GM18861 (cell line): ENCODE measurements at regions not wholly inside any gene's neighbourhood (a gene's known extent, or its start where the extent isn't known, plus 50 kb on each side); places are given as distances from the start of the nearest gene placed in this dataset.

Experiments
- ATAC-seq: cut with Tn5 transposase; IDR thresholded peaks from one replicate; pipeline ENCODE4 v1.9.1; 2021; ENCODE audit not compliant: unreplicated experiment

- ATAC-seq: no peak
Observed at GRCh38 chr11:25943777-25944661, 387.9 kb upstream of the ANO3 start.

GRCh38 chr11:25949918-25950317 is 382.0 kb upstream of the ANO3 start:
- no peak for ATAC-seq

- ATAC-seq: no peak
Observed at GRCh38 chr11:25953006-25953405, 378.9 kb upstream of the ANO3 start.

GRCh38 chr11:25958045-25958444 is 373.9 kb upstream of the ANO3 start:
- no peak for ATAC-seq

- no peak for ATAC-seq
Observed at GRCh38 chr11:25961539-25961938, 370.4 kb upstream of the ANO3 start.

GRCh38 chr11:25970726-25971508 is 361.0 kb upstream of the ANO3 start:
- ATAC-seq: peak; percentile 62

GRCh38 chr11:25980091-25980490 is 351.8 kb upstream of the ANO3 start:
- no peak for ATAC-seq

GRCh38 chr11:25981998-25982397 is 349.9 kb upstream of the ANO3 start:
- peak; percentile 99 for ATAC-seq

GRCh38 chr11:25983280-25983679 is 348.6 kb upstream of the ANO3 start:
- no peak for ATAC-seq

- ATAC-seq: no peak
Observed at GRCh38 chr11:25988178-25988577, 343.8 kb upstream of the ANO3 start.

- no peak for ATAC-seq
Observed at GRCh38 chr11:25990406-25990805, 341.5 kb upstream of the ANO3 start.

- ATAC-seq: no peak
Observed at GRCh38 chr11:25991476-25991875, 340.5 kb upstream of the ANO3 start.

- ATAC-seq: no peak
Observed at GRCh38 chr11:25992294-25992693, 339.6 kb upstream of the ANO3 start.

GRCh38 chr11:25993016-25993415 is 338.9 kb upstream of the ANO3 start:
- no peak for ATAC-seq

- ATAC-seq: no peak
Observed at GRCh38 chr11:26011474-26011873, 320.5 kb upstream of the ANO3 start.

GRCh38 chr11:26014456-26015115 is 317.3 kb upstream of the ANO3 start:
- ATAC-seq: no peak

- ATAC-seq: no peak
Observed at GRCh38 chr11:26017322-26017860, 314.5 kb upstream of the ANO3 start.

GRCh38 chr11:26017903-26018302 is 314.0 kb upstream of the ANO3 start:
- ATAC-seq: no peak

GRCh38 chr11:26018336-26018735 is 313.6 kb upstream of the ANO3 start:
- ATAC-seq: no peak

GRCh38 chr11:26019386-26019785 is 312.5 kb upstream of the ANO3 start:
- no peak for ATAC-seq

GRCh38 chr11:26021017-26021416 is 310.9 kb upstream of the ANO3 start:
- no peak for ATAC-seq
